Stimulated activated CD8-positive, alpha-beta memory T cell treated with anti-CD3 and anti-CD28 coated beads, Interleukin-7, amount 100 ng/mL, for 24 hours (primary cell): ENCODE measurements at regions not wholly inside any gene's neighbourhood (a gene's known extent, or its start where the extent isn't known, plus 50 kb on each side); places are given as distances from the start of the nearest gene placed in this dataset.

Experiments used
- DNase-seq: peaks from one replicate; pipeline ENCODE4 v3.0.0-alpha.2; 2020; ENCODE audit warnings: low read depth

DNA sequence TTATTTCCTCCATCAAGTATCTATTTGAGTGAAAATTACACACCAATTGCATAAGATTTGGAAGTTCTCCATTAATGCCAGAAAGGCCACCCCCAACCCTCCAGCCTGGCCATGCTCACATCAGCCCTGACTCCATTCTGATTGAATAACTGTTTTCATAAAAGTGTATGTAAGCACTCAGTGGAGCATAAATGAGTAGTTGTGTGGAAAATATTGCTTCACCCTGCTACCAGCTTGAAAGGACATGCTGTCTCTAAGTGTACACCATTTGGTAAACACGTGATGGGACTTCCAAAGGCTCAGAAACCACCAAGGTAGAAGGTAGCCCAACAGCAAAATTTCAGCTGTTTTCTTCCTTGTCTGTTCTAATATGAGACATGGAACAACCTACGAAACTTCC lies 393.8 kb downstream of the ZNF385D start:
- DNase-seq, result no peak

DNA sequence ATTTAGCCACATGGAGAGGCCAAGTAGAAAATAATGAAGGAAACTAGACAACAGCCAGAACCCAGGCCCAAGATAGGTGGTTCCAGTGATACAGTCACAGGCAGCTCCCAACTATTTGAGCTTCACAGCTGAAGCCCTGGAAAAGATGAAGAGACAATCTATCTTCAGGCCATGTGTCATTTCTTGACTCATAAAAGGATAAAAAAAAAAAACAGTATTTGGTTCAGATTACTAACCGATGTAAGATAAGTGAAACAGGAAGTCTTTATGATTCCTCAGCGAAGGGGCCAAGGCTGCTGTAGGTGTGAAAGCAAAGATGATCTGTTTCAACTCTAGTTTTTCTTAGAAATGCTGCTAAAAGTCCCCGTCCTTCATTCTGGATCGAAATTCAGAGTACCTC lies 394.6 kb downstream of the ZNF385D start:
- no peak for DNase-seq

DNA sequence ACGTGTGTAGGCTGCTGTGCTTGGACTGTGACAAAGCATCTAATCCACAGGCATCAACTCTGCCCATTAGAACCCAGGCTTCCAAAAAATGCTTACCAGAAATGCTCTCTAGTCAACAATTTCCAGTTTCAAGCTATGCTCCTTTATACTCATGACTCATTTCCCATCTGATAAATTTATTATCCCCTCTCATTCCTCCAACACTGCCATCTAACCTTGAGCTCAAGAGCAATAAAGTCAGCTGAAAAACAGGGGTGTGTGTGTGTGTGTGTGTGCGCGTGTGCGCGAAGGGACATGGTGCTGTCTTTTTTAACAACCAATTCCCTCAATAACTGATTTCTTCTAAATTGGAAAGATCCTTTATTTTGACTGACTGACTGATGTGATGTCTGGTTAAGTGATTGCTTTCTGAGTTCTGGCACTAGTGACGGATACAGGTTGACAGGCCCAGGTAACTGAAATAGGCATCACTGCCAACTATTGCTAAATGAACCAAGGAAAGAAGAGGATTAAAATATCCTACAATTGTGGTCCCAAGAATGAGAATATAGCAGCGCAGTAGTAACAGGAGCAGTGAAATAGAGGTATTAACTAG lies 405.5 kb downstream of the ZNF385D start:
- DNase-seq, result no peak

DNA sequence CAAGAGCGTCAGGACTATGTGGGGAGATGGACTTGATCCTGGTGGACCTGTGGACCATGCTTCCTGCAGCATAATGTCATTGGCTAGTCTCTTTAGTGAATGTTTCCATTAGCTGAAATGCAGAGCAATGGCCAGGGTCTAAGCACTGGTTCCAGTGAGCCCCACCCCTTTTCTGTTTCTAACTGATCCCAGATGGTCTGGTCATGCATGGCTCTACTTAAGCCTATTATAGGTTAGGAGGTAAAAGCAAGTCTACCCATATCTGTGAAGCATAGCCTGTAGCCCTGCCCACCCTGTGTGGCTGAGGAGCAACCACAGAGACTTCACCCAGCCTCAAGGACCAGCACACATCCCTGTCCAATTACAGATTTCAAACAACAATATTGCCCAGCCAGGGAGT lies 419.2 kb downstream of the ZNF385D start:
- no peak for DNase-seq

DNA sequence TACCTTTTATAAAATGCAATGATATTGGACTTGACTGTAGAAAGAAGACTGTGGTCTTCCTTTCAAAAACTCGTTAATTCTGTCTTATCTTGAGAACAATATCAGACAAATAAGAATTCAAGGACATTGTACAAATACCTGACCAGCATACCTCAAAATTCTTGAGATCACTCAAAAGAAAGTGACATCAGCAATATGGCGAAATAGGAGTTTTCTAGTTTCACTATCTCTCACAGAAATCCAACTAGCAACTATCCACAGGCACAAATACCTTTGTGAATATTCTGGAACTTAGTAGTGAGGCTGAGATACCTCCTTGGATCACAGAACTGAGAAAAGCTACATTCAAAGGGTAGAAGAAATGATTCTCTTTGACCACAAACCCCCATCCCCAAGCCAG lies 419.7 kb downstream of the ZNF385D start:
- no peak for DNase-seq

DNA sequence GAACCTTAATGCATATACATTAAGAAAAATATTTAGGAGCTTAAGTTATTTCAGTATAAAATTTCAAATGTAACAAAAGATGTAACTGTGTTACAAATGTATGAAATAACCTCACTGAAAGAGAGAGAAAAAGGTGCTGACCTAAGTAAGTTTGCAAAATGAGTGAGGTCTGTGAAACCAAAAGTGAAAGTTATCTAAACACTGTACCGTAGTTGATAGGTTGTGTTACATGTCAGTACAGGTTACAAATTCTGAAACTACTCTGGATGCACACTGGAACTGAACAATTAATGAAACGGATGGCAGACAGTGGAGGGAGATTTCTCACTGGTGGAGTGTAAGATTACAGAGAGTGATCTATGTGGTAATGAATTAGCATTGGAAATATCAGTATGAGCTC lies 420.7 kb downstream of the ZNF385D start:
- DNase-seq, result no peak

DNA sequence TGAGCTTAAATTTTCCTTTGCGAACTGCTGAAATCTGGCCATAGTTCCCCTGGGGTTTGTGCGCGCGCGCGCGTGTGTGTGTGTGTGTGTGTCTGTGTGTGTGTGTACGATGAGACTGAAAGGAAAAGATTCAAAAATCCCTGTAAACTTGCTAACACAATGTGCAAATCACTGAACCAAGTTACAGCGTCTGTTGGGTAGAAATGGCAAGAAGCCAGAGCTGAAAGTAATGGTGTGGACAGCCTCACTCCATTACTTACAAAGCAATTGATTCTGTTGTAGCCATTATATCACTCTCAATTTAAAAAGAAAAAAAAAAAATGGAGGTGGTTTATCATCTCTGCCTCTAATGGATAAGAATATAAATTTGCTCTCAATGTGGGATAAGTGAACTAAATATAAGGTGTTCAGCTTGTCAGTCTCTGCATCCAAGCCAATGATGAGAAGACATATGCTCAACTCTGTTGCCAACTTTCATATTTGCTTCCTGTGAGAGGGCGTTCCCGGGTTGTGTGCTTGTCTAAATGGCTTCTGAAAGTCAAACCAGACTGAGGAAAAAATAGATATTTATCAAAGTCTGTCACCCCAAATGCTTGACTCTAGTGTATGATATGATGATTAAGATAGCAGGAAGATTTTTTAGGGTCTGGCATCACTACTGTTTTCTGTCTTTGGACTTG lies 422.2 kb downstream of the ZNF385D start:
- no peak for DNase-seq

DNA sequence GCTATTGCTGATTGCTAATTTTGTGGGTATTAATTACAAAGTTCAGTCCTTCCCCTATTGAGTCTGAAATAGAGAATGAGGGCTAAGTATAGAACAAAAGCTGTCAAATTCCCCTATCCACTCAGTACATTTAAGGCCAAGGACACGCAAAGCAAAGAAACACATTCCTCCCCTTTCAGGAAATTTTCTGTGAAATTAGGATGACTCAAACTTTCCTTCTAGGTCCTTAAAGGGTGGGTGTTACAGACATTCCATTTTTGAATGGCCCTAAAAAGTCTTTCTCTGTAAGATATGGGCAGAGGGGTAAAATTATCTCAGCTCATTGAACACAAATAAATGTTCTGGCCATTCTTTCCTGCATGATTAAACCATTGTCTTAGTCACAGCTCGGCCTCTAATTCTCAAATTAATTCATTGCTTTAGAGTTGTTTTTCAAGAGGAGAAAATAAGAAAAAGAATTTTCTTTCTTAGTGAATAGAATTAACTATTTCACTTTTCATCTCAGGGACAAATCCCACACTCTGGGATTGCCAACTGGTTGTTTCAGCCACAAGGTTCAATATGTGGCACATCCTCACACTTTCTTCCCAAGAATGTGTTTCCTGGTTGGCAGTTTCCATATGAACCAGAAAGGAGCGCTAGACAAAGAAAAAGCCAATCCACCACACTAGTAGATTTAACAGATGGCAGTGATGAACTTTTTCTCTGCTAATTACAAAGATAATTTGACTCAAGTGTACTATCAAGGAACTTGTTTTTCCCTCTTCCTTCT lies 424.1 kb downstream of the ZNF385D start:
- DNase-seq, result no peak

DNA sequence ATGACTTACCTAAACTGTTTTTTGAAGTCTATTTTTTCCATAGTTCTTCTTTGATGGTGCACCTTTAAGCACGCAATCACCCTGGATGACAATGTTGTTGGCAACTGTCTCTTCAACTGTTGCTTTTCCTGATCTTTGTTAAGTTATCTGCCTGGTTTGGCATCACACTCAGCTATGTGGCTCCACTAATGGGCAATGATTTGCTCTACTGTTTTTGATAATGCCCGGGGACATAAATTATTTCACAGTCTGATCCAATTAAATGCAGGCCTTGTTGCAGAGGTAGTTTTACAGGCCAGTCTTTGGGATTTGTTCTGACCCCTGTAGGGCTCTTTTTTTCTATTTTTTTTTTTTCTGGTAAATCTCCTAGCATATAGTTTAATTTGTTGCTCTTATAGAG lies 436.3 kb downstream of the ZNF385D start:
- no peak for DNase-seq

DNA sequence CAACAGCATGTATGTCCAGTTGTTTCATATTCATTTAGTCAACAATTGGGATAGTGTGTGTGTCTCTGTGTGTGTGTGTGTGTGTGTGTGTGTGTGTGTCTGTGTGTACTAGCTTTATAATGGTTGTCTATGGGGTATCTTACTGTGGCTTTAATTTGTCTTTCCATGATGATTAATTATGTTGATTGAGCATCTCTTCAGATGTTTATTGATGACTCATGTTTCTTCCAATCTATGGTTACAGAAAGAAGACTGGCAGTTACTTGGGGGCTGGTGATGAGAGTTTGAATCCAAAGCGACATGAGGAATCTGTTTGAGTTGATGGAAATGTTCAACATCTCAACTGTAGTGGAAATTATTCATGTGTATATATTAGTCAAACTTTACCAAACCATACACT lies 440.1 kb downstream of the ZNF385D start:
- DNase-seq, result no peak

DNA sequence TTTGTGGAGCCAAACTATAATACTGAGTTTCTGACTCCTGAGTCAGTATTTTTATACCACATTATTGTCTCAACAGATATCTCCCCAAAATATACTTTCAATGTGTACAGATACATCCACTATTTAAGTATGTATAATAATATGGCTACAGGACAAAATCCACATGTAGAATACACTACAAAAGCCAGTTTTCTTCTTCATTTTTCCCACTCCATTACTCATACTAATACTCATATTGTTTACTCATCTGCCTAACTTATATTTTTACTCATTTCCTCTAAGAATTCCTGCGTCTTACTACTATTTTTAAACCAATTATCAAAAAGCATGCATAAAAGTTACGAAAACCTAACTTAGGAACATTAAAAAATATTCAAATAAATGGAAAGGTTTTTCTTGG lies 440.8 kb downstream of the ZNF385D start:
- DNase-seq, result no peak

DNA sequence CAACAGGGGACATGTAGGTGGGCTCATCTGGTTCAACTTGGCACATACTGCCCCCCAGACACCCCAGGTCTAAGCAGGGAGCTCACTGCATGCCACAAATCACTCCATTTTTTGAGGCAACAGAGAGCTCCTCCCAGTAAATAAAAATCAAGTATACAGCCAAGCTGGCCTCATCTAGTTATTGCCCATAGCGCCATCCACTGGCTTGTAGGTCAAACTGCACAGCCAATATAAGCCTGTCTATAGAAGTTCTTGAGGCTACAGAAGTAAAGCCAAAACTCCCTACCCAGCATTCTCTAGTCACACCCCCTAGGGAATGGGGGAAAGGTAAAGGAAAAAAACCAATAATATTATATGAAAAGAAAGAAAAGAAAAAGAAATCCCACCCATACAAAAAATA lies 453.7 kb downstream of the ZNF385D start:
- DNase-seq, result no peak

DNA sequence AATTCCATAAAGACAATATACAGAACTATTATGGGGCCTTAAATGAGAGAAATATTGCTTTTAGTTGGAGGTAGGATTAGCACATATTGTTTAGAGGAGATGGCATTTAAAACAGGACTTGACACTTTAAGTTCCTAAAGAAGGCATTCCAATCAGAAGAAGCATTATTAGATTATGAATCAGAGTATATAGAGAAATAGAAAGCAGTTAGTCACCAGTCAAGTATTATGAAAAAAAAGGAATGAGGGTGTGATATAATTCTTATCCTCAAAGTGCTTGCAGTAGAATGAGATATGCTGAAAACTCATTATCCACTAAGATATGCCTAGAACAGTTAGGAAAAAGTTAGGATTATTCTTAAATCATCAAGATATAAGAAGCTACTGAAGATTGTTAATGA lies 456.2 kb downstream of the ZNF385D start:
- no peak for DNase-seq

DNA sequence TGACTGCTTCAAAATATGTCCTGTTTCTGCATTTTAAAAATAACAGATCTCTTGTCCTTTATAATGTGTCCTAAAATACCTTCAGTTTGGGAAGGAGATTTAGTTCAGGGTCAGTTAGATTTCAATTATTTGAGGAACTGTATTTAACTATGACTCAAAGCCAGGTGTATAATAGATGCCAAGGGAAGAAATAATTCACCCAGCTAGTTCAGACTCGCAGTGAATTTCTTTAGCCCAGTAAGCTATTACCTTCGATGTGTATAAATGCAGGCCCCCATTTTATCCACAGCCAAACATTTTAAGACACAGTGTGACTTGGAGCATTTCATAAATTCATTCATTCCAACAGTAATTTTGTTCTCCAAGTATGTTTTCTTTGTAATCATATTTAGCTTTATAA lies 458.0 kb downstream of the ZNF385D start:
- no peak for DNase-seq

DNA sequence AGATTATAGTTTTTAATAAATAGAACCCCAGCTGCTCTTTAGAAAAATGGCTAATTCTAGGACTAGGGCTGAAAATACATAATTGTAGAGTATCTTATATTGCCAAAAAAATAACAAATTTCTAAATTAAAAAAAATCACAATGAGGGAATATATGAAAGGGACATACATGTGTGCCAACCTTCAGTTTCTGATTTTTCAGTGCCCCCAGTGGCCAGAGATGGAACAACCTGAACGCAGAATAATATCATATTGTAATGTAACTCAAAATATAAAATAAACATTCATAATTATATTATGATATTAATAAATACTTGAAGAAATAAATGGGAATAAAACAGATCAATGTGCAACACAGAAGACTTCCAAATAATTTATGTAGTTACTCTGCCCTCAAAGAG lies 460.5 kb downstream of the ZNF385D start:
- no peak for DNase-seq

DNA sequence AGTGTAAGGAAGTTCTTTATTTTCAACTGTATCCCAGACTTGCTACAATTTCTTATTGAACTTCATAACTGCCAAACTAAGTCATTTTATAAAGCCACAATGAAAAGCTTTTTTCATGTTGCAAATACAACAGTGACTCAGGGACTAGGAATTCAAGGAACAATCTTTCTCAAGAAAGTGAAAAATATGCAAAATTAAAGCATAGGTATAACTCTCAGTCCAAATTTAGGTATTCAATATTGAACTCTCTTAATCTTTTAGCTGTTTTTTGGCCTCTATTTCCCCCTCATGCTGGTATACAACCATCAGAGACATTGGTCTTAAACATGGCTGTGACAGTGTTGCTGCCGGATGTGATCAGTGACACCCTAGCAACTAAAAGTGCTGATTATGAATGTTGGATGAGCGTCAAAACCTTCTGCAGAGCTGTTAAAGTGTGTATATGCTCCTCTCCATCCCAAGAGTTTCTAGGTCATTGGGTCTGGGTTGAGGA lies 476.9 kb downstream of the ZNF385D start:
- DNase-seq, result no peak

DNA sequence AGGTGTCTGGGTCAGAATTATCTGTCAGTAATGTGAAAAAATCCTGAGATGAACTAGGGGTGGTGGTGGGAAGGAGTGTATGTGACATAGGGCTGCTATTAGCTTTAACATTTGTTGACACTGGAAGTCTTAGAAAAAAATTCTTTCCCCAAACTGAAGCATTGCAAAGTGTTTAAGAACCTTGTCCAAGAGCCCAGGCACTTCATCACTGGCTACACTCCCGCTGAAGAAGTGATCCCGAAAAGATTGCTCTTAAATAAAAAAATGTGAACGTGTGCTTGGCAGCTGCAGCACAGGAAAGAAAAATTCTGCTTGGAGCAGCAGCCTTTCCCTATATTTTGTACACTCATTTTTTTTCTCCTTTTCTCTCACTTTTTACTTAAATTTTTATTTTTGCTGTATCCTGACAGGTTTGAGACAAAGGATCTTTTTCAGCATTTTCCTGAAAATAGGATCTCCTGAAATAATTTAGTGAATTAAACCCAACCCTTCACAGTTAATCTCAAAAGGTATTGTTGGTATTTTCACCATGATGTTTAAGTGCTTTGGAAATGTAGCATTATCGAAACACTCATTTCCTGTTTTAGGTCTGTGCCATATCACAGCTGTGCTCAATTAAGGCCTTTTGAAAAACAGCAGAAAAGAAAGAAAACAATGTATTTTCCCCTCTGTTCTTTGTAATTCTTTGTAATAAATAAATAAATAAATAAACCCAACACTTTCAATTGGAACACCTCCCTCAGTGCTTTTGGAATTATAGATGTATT lies 477.6 kb downstream of the ZNF385D start:
- no peak for DNase-seq

DNA sequence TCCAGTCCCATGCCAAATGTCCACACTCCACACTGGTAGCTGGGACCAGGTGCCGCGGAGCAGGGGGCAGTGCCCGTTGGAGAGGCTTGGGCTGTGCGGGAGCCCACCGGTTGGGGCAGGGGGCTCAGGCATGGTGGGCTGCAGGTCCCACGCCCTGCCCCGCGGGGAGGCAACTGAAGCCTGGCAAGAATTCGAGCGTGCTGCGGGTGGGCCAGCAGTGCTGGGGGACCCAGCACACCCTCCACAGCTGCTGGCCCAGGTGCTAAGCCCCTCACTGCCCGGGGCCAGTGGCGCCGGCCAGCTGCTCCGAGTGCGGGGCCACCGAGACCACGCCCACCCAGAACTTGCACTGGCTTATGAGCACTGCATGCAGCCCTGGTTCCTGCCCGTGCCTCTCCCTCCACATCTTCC lies 479.4 kb downstream of the ZNF385D start:
- DNase-seq, result no peak

DNA sequence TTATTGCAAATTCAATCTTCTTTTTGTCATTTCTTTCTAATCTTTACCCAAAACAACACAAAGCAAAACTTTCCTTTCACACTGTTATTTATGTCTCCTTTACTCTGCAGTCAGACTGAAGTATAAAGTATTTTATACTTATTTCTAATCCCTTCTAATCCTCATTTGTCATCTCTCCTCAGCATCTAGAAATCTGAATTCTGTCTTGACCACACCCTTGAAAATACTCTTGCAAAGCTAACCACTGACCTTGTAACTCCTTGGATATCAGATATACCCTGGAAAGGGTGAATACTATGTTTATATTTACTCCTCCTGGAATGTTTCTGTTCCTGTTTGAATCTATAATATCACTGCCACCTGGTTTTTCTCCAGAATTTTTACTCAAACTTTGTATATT lies 481.1 kb downstream of the ZNF385D start:
- DNase-seq, result no peak

DNA sequence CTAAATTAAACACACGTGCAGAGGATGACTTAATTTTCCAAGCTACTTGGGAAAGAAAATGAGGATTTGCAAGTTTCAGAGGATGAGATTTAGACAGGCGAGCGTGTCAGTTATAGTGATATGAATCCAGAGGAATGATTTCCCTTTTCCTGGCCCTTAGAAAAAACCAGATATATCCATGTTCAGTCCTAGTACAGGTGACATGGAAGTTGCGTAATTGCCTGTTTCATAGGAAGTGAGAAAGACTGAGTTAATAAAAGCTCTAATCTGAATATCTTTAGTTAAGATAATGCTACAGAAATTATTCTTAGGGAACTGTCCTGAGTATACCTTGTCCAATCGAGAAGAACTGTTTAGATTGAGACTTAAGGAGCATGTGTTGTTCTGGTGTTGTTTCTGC lies 490.5 kb downstream of the ZNF385D start:
- no peak for DNase-seq

DNA sequence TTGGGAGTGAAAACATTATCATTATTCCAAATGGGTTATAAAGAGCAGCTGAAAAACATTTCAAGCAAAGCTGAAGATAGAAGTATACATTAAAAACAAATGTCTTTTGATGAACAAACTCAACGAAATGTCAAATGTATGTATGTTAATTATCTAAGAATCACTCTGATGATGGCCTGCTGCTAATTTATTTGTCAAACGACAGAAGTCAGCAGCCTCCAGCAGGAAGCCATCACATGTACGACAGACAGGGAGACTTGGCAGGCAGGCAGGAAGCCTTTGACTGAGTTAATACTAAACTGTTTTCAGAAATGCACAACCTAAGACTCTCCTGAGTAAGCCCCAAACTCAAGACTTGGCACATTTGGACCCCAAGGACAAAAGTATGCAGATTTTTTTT lies 491.1 kb downstream of the ZNF385D start:
- DNase-seq, result no peak

DNA sequence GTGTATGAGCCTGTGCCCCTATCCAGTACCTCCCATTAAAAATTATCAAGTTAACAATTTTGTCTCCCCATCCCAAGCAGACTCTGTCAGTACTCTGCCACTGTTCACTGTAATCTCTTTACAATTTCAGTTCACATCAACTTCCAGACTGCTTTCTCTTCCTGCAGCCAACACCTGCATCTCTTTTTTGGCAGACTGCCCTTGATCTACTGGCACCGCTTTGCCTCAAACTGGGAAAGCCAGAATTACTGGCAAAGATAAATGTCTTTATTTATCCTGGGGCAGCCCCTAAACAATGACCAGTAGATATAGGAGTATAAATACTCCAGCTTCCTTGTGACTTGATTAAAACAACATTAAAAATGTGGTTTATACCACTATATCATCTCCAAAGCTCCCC lies 494.1 kb downstream of the ZNF385D start:
- no peak for DNase-seq

DNA sequence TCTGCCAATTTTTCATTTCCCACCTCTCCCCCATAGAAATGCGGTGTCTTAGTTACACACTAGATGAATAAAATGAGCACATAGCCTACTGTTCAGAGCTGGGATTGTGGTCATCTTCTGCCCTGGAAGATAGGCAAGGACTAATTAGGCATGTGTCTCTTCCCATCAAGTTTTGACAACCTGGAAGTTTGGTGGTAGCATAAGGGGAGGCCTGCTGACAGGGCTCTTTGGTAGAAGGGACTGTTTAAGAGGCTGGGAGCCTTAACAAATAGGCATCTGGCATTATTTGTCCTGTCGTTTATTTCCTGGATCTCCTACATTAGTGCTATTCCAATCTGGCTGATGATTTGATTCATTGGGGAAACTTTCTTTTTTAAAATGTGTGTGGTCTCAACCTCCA lies 512.3 kb downstream of the ZNF385D start:
- no peak for DNase-seq
